ENCODE measurements at regions not wholly inside any gene's neighbourhood (a gene's known extent, or its start where the extent isn't known, plus 50 kb on each side); places are given as distances from the start of the nearest gene placed in this dataset.

DNA sequence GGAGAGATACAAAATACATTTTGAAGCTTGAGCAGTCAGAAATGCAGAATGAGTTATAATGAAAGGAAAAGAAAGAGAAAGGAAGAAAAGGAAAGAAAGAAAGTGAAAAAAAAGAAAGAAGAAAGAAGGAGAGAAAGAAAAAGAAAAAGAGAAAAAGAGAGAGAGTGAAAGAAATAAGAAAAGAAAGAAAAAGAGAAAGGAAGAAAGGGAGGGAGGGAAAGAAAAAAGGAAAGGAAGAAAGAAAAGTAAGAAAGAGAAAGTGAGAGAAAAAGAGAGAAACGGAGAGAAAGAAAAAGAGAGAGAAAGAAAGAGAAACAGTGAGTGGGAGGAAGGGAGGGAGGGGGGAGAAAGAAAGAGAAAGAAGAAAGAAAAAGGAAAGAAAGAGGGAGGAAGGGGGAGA is 549.9 kb downstream of the GALC start:
- TF ChIP-seq TAF1 (IDR thresholded peaks at IDR 0.05; ENCODE audit: borderline replicate concordance, low read depth, low read length): no peak
- no peak for TF ChIP-seq SRF (IDR thresholded peaks at IDR 0.05; ENCODE audit: low read depth in 2 of 2, low read length in 2 of 2)
- no peak for TF ChIP-seq HDAC2 (IDR thresholded peaks at IDR 0.05)
- no peak for TF ChIP-seq POLR2A (IDR thresholded peaks at IDR 0.05; ENCODE audit: low read depth, low read length)
- no peak for TF ChIP-seq ZNF24 (IDR thresholded peaks at IDR 0.05)
- no peak for TF ChIP-seq EGR1 (IDR thresholded peaks at IDR 0.05; ENCODE audit: borderline replicate concordance in 1 of 2, low read depth in 2 of 2, low read length in 2 of 2)
- no peak for TF ChIP-seq POLR2AphosphoS2 (IDR thresholded peaks at IDR 0.05; ENCODE audit: low read depth, low read length)
